CD4-positive, alpha-beta T cell treated with Interleukin-10 for 1 hour (primary cell): ENCODE measurements at regions not wholly inside any gene's neighbourhood (a gene's known extent, or its start where the extent isn't known, plus 50 kb on each side); places are given as distances from the start of the nearest gene placed in this dataset.
A peak's percentile ranks its signal among the peaks of the same experiment; 100 is the strongest.

Experiments
- DNase-seq: peaks from one replicate; pipeline ENCODE4 v3.0.0-alpha.2; 2020

DNA sequence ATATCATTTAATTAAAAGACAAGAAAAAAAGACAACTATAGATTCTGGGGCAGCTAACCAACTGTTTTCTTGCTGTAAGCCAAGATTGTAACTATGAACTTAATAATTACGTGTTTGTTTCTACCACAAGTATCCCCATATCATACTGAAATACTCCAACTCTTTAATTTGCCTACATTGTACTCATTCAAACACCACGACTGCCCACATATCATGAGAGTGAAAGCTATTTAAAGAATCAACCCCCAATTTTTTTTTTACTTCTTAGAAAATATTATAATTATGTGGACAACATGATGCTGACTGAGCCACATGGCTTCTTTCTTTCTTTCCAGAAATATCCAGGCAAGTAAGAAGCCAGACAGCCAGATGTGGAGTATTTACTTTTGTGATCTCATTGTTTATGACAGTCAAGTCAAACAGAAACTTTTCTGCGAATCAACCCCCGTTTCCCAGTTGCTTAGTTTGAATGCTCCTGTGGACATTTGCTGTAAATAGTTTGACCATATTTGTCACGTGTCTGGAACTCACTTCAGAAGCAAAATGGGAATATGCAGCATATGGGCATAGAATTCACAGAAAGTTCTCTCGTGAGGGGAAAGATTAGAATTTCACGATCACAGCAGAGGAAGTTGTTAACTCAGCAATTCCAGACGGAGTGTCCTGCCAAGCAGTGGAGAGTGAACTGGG, 126.8 kb upstream of the PSMD7 start:
- DNase-seq = no peak

DNA sequence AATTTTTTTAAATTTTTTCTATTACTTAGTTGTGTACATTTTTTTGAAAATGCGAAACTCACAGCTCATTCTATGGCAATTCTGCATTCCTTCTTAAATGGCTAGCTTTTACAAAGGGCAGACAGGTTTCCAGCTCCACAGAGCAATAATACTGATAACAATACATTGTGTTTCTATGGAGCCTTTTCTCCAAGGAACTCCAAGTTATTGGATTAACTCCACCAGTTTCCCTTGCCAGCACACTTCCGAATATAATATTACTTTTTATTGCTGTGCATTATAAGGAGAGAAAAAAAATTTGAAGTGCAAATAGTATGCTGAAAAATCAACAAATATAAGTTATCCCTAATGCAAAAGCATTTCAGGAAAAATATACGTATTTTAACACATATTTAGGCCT, 127.5 kb upstream of the PSMD7 start:
- DNase-seq = no peak

DNA sequence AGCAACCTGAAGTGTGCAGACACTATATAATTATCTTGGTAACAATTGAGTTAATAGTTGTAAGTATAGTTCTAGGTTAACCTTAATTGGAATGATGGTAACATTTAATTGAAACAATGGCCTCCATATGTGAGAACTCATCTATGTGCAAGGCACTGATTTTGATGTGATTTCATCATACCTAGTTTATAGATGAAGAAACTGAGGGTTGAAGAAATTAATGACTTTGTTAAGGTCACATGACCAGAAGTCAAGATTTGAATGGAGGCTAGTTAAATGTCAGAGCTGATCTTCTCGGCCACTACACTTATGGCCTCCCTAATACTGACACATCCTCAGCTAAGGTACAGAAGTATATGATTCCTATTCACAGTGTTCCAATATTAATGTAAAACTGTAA, 128.2 kb upstream of the PSMD7 start:
- DNase-seq = no peak

DNA sequence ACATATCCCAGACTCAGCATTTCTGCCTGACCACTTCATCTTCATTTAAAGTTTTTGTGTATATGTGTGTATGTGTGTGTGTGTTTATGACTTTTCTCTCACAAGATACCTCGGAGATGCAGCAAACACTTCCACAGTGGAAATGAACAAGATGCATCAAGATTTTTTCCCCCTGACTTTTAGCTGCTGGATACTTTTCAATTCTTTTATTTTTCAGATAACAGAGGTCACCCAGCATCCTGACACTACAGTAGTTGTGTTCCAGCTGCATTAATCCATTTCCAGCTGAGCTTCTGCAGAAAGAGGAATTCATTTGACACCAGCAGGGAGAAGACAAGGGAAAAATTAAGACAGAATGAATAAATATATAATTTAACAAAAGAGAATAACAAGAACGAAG, 130.2 kb upstream of the PSMD7 start:
- no peak for DNase-seq

DNA sequence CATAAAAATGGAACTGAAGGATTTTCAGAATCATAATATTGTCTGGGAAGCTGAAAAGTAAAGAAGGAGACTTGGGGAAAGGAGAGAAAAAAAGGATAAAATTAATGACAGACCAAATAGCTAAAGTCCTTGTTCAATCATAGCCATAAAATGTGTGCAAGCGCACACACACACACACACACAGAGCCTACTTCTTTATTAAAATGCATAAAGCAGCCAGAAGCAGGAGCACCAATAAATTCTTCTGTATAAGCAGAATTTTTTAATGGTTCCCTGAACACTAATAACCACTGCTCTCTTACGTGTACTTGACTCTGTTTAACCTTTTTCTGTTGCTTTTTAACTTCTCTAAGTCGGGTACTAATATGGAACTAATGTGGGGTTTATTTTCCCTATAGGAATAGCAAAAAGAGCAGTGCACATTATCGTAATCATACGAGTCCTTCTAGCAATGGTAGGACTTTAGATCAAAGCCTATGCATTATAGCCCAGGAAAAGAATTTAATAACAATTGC, 131.0 kb upstream of the PSMD7 start:
- no peak for DNase-seq

DNA sequence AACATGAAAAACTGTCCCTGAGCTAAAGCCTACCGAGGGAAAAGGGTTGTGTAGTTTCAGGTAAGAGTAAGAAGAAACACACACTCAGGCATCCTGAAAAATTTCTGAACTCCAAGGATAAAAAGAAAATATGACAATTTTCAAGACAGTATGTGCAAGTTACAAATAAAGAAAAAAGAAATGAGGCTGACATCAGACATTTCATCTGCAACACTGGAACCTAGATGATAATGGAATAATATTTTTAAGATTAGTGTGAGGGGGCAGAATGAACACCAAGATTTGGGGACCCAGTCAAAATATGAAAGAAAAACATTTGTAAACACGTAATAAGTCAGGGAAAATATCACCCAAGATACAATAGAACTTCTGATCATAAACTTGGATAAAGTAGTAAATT, 135.9 kb upstream of the PSMD7 start:
- DNase-seq = no peak

DNA sequence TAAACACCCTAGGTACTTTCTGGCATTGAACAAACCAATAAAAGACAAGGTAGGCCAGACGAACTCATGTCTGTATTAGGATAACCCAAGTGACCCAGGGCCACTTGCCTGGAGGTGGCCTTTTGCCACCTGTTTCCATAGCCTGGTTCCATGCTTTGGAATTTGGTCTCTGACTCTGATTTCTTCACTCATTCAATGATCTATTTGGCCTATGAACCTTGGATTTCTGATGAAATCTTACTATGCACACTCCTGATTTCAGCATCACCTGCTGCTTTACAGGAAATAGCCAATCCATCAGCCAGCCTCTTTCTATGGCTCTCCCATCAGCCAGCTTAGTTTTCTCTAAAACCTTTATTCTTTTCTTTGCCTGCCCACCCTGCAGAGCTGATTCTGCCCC, 142.8 kb upstream of the PSMD7 start:
- DNase-seq = no peak

DNA sequence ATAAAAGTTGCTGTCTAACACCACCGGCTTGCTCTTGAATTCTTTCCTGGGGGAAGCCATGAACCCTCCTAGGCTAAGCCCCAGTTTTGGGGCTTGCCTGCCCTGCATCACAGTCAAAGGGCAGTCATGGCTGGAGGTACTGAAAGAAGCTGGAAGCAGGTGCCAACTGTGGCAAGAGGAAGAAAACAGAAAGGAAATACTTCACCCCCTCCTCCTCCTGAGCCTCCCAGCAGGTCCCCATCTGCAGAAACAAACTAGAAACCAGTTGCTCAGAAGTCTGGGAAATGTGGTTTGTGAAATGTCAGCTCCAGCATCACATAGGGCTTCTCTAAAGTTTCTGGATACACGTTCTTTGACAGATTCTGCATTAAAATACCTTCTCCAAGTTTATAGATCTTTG, 150.0 kb upstream of the PSMD7 start:
- DNase-seq = no peak

DNA sequence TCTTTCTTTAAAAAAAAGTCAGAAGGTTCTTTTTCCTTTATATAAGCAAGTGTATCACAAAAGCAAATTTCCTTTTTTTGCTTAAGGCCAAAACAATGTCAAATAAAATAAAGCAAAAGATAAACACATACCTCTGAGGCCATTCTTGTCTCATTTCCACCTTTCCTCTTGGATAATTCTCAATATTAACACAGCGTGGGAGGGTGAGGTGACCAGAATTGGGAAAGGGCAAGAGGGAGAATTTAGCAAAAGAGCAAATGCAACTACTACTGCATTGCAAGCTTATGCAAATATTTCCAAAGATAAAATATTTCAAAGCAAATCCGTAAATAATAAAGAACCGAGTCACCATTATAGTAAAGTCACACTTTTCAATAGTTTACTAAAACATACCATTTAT, 153.4 kb upstream of the PSMD7 start:
- DNase-seq = no peak

DNA sequence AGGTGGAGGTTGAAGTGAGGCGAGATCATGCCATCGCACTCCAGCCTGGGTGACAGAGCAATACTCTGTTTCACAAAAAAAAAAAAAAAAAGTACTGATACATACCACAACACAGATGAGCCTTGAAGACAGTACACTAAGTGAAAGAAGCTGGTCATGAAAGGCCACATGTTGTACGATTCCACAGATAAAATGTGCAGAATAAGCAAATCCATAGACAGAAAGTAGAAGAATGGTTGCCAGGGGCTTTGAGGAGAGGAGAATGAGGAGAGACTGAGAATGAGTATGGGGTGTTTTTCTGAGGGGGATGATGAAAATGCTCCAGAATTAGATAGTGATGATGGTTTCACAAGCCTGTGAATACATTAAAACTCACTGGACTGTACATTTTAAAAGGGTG, 155.6 kb upstream of the PSMD7 start:
- DNase-seq = no peak

DNA sequence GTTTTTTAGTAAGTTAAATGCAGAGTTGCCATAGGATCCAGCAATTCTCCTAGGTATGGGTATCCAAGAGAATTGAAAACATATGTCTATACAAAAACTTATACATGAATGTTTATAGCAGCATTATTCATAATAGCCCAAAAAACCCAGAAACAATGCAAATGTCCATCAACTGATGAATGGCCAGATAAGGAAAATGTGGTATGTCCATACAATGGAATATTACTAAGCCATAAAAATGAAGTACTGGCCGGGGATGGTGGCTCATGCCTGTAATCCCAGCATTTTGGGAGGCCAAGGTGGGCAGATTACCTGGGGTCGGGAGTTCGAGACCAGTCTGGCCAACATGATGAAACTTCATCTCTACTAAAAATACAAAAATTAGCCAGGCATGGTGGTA, 156.1 kb upstream of the PSMD7 start:
- DNase-seq = no peak

DNA sequence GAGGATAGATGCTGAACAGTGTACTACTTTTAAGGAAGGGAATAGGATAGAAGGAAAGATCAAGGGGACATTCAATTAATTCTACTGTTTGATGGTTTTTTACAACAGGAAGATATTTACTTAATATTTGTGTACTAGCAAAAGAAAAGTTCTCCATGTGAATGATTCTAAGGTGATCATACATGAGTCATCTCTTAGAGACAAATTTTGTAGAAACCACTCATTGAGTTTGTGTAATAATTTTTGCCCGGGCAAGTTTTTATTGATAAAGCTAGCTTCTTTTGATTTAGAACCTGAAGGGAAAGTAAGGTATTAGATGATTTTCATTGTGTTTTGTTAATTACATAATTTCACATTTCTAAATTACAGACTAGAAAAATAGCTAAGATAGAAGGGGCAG, 172.8 kb upstream of the PSMD7 start:
- no peak for DNase-seq

DNA sequence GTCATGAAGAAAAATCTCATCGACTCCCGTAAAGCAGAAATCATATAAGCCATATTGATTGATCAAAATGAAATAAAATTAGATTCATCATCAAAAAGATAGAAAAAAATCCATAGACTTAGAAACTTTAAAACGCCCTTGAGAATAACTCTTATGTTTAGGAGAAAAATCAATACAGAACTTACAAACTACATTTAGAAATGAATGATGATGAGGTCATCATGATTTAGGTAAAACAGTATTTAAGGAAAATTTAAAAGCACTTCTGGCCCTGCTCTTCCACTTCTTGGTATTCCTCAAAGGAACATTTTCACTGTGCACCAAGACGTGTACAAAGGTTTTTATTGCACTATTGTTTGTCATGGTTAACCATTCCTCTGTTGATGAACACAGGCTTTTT, 173.4 kb upstream of the PSMD7 start:
- DNase-seq = no peak

DNA sequence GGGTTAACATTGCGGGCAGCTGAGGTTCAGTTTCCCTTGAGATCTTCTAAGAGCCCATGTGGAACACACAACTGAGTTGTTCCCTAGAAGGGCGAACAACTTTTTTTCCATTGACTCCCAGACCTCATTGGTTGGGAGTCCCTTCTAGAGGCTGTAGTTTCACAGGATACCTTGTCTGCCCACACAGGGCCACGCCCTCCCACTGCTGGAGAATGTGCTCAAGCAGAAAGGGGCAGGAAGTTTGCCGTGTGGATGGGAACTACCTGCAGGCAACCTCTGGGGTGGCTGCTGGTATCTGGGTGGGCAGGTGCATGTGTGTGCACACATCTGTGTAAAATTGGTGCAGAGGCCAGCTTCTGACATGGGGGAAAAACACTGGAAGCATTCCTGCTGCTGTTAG, 178.8 kb upstream of the PSMD7 start:
- no peak for DNase-seq

DNA sequence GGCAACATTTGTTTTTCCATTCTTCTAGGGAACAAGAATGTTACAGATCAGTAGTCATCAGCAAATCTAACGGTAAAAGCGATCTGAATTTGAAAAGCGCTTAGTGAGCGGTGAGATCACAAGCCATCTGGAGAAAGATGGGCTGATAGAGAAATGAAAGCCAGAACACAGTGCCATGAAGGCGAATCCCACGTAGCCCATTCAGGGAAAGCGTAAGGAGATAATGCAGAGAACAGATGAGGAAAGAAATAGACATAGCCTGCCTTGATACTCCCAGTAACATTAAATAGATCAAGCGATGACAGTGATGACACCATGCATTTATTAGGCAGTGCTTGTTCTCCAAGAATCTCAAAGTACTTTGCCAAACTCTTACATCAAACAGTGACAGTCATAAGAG, 183.1 kb upstream of the PSMD7 start:
- DNase-seq = no peak

DNA sequence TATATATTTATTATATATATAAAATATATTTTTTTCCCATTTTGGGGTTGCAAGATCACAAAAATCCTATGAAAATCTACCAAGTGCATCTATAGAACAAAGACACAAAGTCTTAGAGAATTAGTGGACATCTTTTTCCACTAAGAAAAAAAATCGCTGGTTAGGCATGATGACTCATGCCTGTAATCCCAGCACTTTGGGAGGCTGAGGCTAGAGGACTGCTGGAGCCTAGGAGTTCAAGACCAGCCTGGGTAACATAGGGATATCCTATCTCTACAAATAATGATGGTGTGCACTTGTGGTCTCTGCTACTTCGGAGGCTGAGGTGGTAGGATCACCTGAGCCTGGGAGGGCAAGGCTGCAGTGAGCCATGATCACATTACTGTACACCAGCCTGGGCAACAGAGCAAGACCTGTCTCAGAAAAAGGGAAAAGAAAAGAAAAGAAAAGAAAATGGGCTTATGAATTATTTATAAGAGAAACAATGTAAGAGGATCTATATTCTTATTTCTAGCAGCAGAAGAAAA, 185.1 kb upstream of the PSMD7 start:
- DNase-seq = no peak

DNA sequence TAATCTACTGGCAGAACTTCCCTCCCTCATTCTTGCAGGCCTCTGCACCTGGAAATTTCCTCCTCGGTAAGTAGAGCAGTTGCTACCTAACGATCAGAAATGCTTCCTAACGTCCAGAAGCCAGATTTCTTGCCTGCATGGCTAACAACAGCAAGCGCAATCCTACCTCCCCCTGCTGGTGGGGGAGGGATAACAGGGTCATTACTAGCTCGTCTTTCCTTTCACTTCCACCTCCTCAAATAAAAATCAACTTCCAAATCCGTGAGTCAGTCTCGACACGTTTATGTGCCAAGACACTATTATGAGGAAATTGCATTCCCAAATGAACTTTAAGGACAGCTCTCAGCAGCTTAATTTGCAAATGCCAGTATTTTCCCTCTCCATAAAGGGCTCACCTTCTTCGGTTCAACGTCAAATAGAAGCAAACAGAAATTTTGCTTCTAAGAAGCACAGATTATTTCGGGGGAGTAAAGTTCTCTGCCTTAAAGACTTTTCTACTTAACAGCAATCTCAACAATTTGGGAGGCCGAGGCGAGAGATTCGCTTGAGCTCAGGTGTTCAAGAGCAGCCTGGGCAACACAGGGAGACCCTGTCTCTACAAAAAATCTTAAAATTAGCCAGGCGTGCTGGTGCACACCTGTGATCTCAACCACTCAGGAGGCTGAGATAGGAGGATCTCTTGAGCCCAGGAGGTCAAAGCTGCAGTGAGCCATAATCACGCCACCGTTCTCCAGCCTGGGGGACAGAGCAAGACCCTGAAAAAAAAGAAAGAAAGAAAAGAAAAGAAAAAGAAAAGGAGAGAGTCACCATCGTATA, 188.6 kb upstream of the PSMD7 start:
- peak; percentile 13 for DNase-seq

DNA sequence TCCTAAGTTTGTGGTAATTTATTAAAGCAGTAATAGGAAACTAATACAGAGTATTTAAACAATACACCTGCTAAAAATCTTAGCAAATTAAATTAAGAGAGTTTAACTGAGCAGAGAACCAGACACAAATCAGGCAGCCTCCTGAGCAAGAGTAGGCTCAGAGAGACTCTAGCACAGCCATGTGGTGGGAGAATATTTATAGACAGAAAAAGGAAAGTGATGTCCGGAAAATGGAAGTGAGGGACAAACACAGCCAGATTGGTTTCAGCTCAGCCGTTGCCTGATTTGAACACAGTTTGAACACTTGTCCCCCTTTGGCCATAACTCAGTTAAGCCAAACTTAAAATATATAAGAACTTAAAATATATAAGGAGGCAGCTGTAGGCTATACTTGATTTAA, 192.6 kb upstream of the PSMD7 start:
- no peak for DNase-seq

DNA sequence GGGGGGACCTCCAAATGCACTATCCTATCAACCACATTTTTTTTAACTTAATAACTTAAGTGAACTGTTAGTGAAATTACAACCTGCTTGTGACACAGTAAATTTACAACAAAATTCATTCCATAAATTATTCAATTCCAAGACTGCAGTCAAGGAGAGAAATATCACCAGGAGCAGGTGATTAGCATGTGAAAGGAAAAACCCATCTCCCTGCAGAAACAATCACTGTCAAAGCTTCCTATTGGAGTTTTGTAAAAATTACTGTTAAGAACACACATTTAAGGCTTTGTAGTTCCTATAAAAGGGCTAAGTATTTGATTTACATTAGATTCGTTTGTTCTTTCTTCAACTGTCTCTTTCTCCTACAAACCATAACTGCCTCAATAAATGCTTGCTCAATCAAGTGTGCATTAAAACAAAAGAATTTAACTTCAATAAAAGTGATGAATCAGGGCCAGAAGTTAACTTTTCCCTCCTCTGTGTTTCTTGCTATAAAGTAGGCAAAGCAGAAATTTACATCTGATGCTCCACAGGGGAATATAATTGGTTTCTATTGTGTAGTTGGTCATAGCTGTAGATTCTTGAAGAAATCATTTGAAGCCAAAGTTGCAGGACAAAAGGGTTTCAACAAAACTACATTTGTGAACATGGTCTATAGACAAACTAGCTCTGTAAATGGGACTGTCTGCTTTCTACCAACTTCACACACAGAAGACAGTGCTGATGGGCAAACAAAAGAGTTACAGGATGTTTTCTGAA, 195.1 kb upstream of the PSMD7 start:
- DNase-seq = no peak

DNA sequence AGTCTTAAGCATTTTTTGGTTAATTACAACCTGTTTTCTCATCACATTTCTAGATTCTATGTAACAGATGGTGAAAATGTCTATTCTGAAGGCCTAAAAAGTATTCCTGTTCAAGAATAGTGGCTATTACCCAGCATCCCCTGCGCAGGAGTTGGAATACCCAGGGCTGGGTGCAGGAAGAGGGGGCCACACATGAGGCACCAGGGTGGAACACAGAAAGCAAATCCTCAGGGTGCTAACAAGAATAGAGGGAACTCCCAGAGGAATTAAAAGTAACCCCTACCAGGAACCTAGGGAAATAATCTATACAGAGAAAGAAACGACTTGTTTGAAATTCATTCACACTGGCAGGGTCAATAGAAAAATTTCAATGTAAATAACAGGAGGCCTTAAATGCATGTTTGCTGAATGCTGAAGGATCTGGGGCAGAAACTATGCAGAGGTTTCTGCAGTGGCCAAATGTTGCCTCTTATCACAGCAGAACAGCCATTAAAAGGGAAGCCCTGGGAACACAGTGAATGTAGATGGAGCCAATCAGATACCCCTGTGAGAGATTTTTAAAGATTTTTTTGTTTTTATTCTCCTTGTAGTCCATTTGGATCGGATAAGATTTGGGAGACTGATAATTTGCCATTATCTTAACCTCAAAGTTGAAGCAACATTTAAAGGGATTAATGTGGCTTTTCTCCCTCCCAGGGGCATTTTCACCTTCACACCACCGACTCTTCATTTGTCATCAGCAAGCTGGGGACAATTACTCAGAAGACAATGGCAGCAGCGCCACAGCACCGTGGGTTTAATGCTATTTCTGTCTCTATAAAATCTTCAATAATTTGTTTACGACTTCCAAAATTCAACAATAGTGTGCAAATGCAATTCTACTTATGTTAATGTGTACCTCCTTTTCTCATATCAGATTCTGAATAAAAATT, 196.0 kb upstream of the PSMD7 start:
- DNase-seq = no peak

DNA sequence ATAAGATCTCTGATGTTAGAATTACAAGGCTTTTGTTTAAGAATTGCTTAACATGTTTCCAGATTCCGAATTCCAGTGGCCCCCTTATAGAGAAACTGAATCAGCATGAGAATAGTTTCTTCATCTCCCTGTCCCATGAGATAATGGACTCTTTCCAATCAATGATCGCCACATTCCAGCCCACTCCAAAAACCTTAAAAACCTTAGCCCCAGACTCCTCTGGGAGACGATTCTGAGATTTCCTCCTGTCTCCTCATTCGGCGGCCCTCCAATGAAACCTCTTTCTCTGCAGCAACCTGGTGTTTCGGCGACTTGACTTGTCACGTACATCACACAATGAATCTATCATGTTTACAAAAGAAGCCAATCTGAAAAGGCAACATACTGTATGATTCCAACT, 197.1 kb upstream of the PSMD7 start:
- DNase-seq = no peak

DNA sequence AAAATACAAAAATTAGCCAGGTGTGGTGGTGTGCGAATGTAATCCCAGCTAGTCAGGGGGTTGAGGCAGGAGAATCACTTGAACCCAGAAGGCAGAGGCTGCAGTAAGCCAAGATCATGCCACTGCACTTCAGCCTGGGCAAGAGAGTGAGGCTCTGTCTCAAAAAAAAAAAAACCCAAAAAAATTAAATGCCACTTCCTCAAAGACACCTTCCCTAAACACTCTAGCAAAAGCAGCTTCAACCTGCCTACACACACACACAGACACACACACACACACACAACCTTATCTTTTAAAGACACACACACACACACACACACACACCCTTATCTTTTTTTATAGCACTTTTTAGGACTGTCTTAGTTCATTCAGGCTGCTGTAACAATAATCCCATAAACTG, 201.7 kb upstream of the PSMD7 start:
- DNase-seq = no peak
